ENCODE measurements at regions not wholly inside any gene's neighbourhood (a gene's known extent, or its start where the extent isn't known, plus 50 kb on each side); places are given as distances from the start of the nearest gene placed in this dataset.

GRCh38 chr7:3241686-3242258, 59.3 kb upstream of the SDK1 start:
- no peak overlapping the region; the same call in 1 of the 2 replicates for H3K27ac ChIP-seq
- no peak for DNase-seq
- H3K4me3 ChIP-seq (ENCODE audit: low read depth, low read length), result no peak overlapping the region
- H3K36me3 ChIP-seq, result no peaks in the 10 kb centered on the region
- H3K27me3 ChIP-seq (ENCODE audit: insufficient read depth, low read depth, severe bottlenecking), result no peaks in the 10 kb centered on the region
- H3K9me3 ChIP-seq (ENCODE audit: severe bottlenecking), result no peaks in the 10 kb centered on the region
- no peak for TF ChIP-seq CTCF (IDR thresholded peaks at IDR 0.05; ENCODE audit: low read depth, low read length)

GRCh38 chr7:3242398-3242972, 58.6 kb upstream of the SDK1 start:
- DNase-seq, result no peak
- TF ChIP-seq CTCF (IDR thresholded peaks at IDR 0.05; ENCODE audit: low read depth, low read length), result no peak
- no peaks in the 10 kb centered on the region for H3K9me3 ChIP-seq (ENCODE audit: severe bottlenecking)
- H3K4me3 ChIP-seq (ENCODE audit: low read depth, low read length), result no peak overlapping the region
- H3K36me3 ChIP-seq, result no peaks in the 10 kb centered on the region
- peak overlapping the region; percentile 91 for H3K27ac ChIP-seq
- H3K27me3 ChIP-seq (ENCODE audit: insufficient read depth, low read depth, severe bottlenecking), result no peaks in the 10 kb centered on the region

- Histone ChIP-seq H3K9me3 (ENCODE audit: severe bottlenecking) (no peaks in the 10 kb centered on the region), H3K27me3 (ENCODE audit: insufficient read depth, low read depth, severe bottlenecking) (no peaks in the 10 kb centered on the region), H3K4me3 (ENCODE audit: low read depth, low read length) (peak overlapping the region; percentile 23), H3K36me3 (no peaks in the 10 kb centered on the region), H3K27ac (peak overlapping the region; percentile 91)
- TF ChIP-seq CTCF (IDR thresholded peaks at IDR 0.05; ENCODE audit: low read depth, low read length), result no peak
- DNase-seq, result no peak
These were observed 57.8 kb upstream of the SDK1 start for GRCh38 chr7:3243256-3243655.

- Histone ChIP-seq H3K9me3 (ENCODE audit: severe bottlenecking) (no peaks in the 10 kb centered on the region), H3K27ac (peak overlapping the region; percentile 91), H3K27me3 (ENCODE audit: insufficient read depth, low read depth, severe bottlenecking) (no peaks in the 10 kb centered on the region), H3K36me3 (no peaks in the 10 kb centered on the region), H3K4me3 (ENCODE audit: low read depth, low read length) (peak overlapping the region; percentile 23)
- DNase-seq, result peak; percentile 78
- TF ChIP-seq CTCF (IDR thresholded peaks at IDR 0.05; ENCODE audit: low read depth, low read length), result no peak
These were observed 57.4 kb upstream of the SDK1 start for GRCh38 chr7:3243680-3244079.

- TF ChIP-seq CTCF (IDR thresholded peaks at IDR 0.05; ENCODE audit: low read depth, low read length), result no peak
- no peaks in the 10 kb centered on the region for H3K9me3 ChIP-seq (ENCODE audit: severe bottlenecking)
- peak overlapping the region; percentile 23 for H3K4me3 ChIP-seq (ENCODE audit: low read depth, low read length)
- H3K27ac ChIP-seq, result peak overlapping the region; percentile 91
- DNase-seq, result peak; percentile 59
- H3K36me3 ChIP-seq, result no peaks in the 10 kb centered on the region
- H3K27me3 ChIP-seq (ENCODE audit: insufficient read depth, low read depth, severe bottlenecking), result no peaks in the 10 kb centered on the region
These were observed 56.7 kb upstream of the SDK1 start for GRCh38 chr7:3244241-3244814.
